Smooth muscle cell (in vitro differentiated cells): ENCODE measurements at regions not wholly inside any gene's neighbourhood (a gene's known extent, or its start where the extent isn't known, plus 50 kb on each side); places are given as distances from the start of the nearest gene placed in this dataset.

Source experiments
- DNase-seq: peaks from one replicate; lab custom pipeline; 2025; ENCODE audit not compliant: unreplicated experiment; lab: John Stamatoyannopoulos, UW
- H2AFZ ChIP-seq: fragments of 200-600 bp; sonication (generic); 2 replicates; pipeline ENCODE4 v1.6.0; 2016; ENCODE audit warnings: antibody characterized with exemption, low read depth, mild to moderate bottlenecking
- H3F3A ChIP-seq: fragments of 200-600 bp; sonication (generic); 2 replicates; pipeline ENCODE4 v1.6.0; 2017; ENCODE audit warnings: antibody characterized with exemption, low read depth
- H3K27ac ChIP-seq: fragments of 200-600 bp; sonication (generic); 2 replicates; pipeline ENCODE4 v1.5.1; 2016; ENCODE audit warnings: low read depth, mild to moderate bottlenecking
- H3K27me3 ChIP-seq: fragments of 200-600 bp; sonication (generic); 2 replicates; pipeline ENCODE4 v1.6.1; 2016; ENCODE audit warnings: low read depth, mild to moderate bottlenecking
- H3K36me3 ChIP-seq: fragments of 200-600 bp; sonication (generic); 2 replicates; pipeline ENCODE4 v1.5.1; 2016; ENCODE audit warnings: low read depth
- H3K4me1 ChIP-seq: fragments of 200-600 bp; sonication (generic); 2 replicates; pipeline ENCODE4 v1.5.1; 2016; ENCODE audit warnings: low read depth
- H3K4me2 ChIP-seq: fragments of 200-600 bp; sonication (generic); 2 replicates; pipeline ENCODE4 v1.6.0; 2016; ENCODE audit warnings: mild to moderate bottlenecking
- H3K4me3 ChIP-seq: fragments of 200-600 bp; sonication (generic); 2 replicates; pipeline ENCODE4 v1.5.1; 2016; ENCODE audit warnings: mild to moderate bottlenecking
- H3K79me2 ChIP-seq: fragments of 200-600 bp; sonication (generic); 2 replicates; pipeline ENCODE4 v1.6.0; 2016; ENCODE audit warnings: low read depth, mild to moderate bottlenecking
- H3K9ac ChIP-seq: fragments of 200-600 bp; sonication (generic); 2 replicates; pipeline ENCODE4 v1.6.0; 2016; ENCODE audit warnings: low read depth
- H3K9me3 ChIP-seq: fragments of 200-600 bp; sonication (generic); replicated peaks from 2 replicates; pipeline ENCODE4 v1.5.1; 2016; ENCODE audit warnings: low read depth
- H4K20me1 ChIP-seq: fragments of 200-600 bp; sonication (generic); 2 replicates; pipeline ENCODE4 v1.6.0; 2016; ENCODE audit warnings: low read depth
- CTCF ChIP-seq: fragments of 200-600 bp; sonication (generic); IDR thresholded peaks from 2 replicates; pipeline ENCODE4 v1.5.1; 2017; ENCODE audit warnings: borderline replicate concordance, mild to moderate bottlenecking, antibody characterized with exemption; ENCODE audit not compliant: insufficient read depth, poor library complexity, severe bottlenecking
- WGBS: methylation state at CpG from one replicate; pipeline ENCODE4 v1.1.7; 2016; ENCODE audit warnings: low lambda C conversion rate; 5-methylcytosine and 5-hydroxymethylcytosine counted together

GRCh38 chr1:172812118-172812517 is 153.2 kb downstream of the FASLG start:
- H3F3A ChIP-seq = no peaks in the 10 kb centered on the region
- H3K9me3 ChIP-seq = no peaks in the 10 kb centered on the region
- H3K79me2 ChIP-seq = no peaks in the 10 kb centered on the region
- no peaks in the 10 kb centered on the region for H3K36me3 ChIP-seq
- H3K4me3 ChIP-seq = no peak overlapping the region
- no peak overlapping the region for H2AFZ ChIP-seq
- no peak overlapping the region for H3K4me2 ChIP-seq
- DNase-seq = no peak
- no peaks in the 10 kb centered on the region for H4K20me1 ChIP-seq
- H3K27me3 ChIP-seq = no peaks in the 10 kb centered on the region
- H3K27ac ChIP-seq = no peak overlapping the region
- no peak for TF ChIP-seq CTCF
- H3K9ac ChIP-seq = no peak overlapping the region
- H3K4me1 ChIP-seq = no peaks in the 10 kb centered on the region

GRCh38 chr1:172813330-172813729 is 154.4 kb downstream of the FASLG start:
- TF ChIP-seq CTCF = no peak
- H3K27ac ChIP-seq = no peak overlapping the region
- H3K27me3 ChIP-seq = no peaks in the 10 kb centered on the region
- no peaks in the 10 kb centered on the region for H3K36me3 ChIP-seq
- H3F3A ChIP-seq = no peaks in the 10 kb centered on the region
- no peaks in the 10 kb centered on the region for H3K79me2 ChIP-seq
- H2AFZ ChIP-seq = no peak overlapping the region
- no peak overlapping the region for H3K9ac ChIP-seq
- H3K9me3 ChIP-seq = no peaks in the 10 kb centered on the region
- H3K4me2 ChIP-seq = no peak overlapping the region
- no peaks in the 10 kb centered on the region for H3K4me1 ChIP-seq
- H4K20me1 ChIP-seq = no peaks in the 10 kb centered on the region
- H3K4me3 ChIP-seq = no peak overlapping the region
- no peak for DNase-seq
- WGBS = 82% methylated on average over 2 of the region's 2 CpGs

GRCh38 chr1:172814428-172814827 is 155.5 kb downstream of the FASLG start:
- no peaks in the 10 kb centered on the region for H3K36me3 ChIP-seq
- no peak overlapping the region for H3K4me3 ChIP-seq
- no peaks in the 10 kb centered on the region for H3K27me3 ChIP-seq
- no peak overlapping the region for H3K4me2 ChIP-seq
- no peak for TF ChIP-seq CTCF
- no peak for DNase-seq
- no peaks in the 10 kb centered on the region for H3K9me3 ChIP-seq
- no peaks in the 10 kb centered on the region for H3K4me1 ChIP-seq
- H3F3A ChIP-seq = no peaks in the 10 kb centered on the region
- 97% methylated on average over 2 of the region's 2 CpGs for WGBS
- H3K27ac ChIP-seq = no peak overlapping the region
- no peak overlapping the region for H2AFZ ChIP-seq
- no peaks in the 10 kb centered on the region for H3K79me2 ChIP-seq
- H3K9ac ChIP-seq = no peak overlapping the region
- no peaks in the 10 kb centered on the region for H4K20me1 ChIP-seq

- Histone ChIP-seq H3K4me3 (no peak overlapping the region), H4K20me1 (no peaks in the 10 kb centered on the region), H3K27me3 (no peaks in the 10 kb centered on the region), H2AFZ (no peak overlapping the region), H3K9ac (no peak overlapping the region), H3K4me2 (no peak overlapping the region), H3K9me3 (no peaks in the 10 kb centered on the region), H3K79me2 (no peaks in the 10 kb centered on the region), H3K36me3 (no peaks in the 10 kb centered on the region), H3K4me1 (no peaks in the 10 kb centered on the region), H3F3A (no peaks in the 10 kb centered on the region), H3K27ac (no peak overlapping the region)
- DNase-seq = no peak
- no peak for TF ChIP-seq CTCF
These were observed 156.8 kb downstream of the FASLG start for GRCh38 chr1:172815740-172816139.
